Prostate gland (tissue), 2 donors: ENCODE measurements at regions not wholly inside any gene's neighbourhood (a gene's known extent, or its start where the extent isn't known, plus 50 kb on each side); places are given as distances from the start of the nearest gene placed in this dataset.

Source experiments
- DNase-seq: peaks from one replicate; pipeline ENCODE4 v3.0.0-alpha.2; 2019; ENCODE audit warnings: low spot score
- H3K27ac ChIP-seq, 2 donors: fragments of 200-600 bp; sonication (generic); 2 replicates each; pipeline ENCODE4 v1.5.1; 2017 to 2019
- H3K27me3 ChIP-seq: fragments of 200-600 bp; sonication (generic); replicated peaks from 2 replicates; pipeline ENCODE4 v1.5.1; 2019; ENCODE audit not compliant: insufficient read depth
- H3K36me3 ChIP-seq, 2 donors: fragments of 200-600 bp; sonication (generic); 1 replicate in 1 of 2; 2 replicates in 1 of 2; pipeline versions ENCODE4 v1.5.1 to v1.8.1; 2017 to 2019
- H3K4me1 ChIP-seq: fragments of 200-600 bp; sonication (generic); replicated peaks from 2 replicates; pipeline ENCODE4 v1.5.1; 2019
- H3K4me3 ChIP-seq, 2 donors: fragments of 200-600 bp; sonication (generic); 2 replicates each; pipeline ENCODE4 v1.5.1; 2017 to 2019
- H3K9me3 ChIP-seq: fragments of 200-600 bp; sonication (generic); 2 replicates; pipeline ENCODE4 v1.5.1; 2017
- CTCF ChIP-seq, 4 experiments: fragments of 200-600 bp in 2 of 4; fragments of 450-650 bp in 2 of 4; sonication (generic) in 2 of 4; IDR thresholded peaks; 1 replicate in 3 of 4; 2 replicates in 1 of 4; pipeline ENCODE4 v1.5.1; 2016 to 2019; ENCODE audit warnings: antibody characterized with exemption in 4 of 4, mild to moderate bottlenecking in 2 of 4, moderate library complexity in 2 of 4
- POLR2A ChIP-seq: fragments of 450-650 bp; IDR thresholded peaks from one replicate; pipeline ENCODE4 v1.6.1; 2016; ENCODE audit warnings: antibody characterized with exemption, mild to moderate bottlenecking
- POLR2AphosphoS5 ChIP-seq: sonication (generic); formaldehyde crosslinking; IDR thresholded peaks from one replicate; pipeline ENCODE4 v1.6.1; 2017; ENCODE audit warnings: antibody characterized with exemption
- WGBS: methylation state at CpG from one replicate; pipeline ENCODE4 v1.1.5; 2018; 5-methylcytosine and 5-hydroxymethylcytosine counted together
- intact Hi-C: fragments of 100-400 bp; cut with DNase I; formaldehyde crosslinking; loops from one replicate; pipeline ENCODE4 v1.14.2; 2022

- Histone ChIP-seq H3K4me1 (no peaks in the 10 kb centered on the region), H3K27ac (no peak overlapping the region), H3K27me3 (no peaks in the 10 kb centered on the region), H3K9me3 (no peaks in the 10 kb centered on the region), H3K36me3 (no peaks in the 10 kb centered on the region), H3K4me3 (no peak overlapping the region)
- DNase-seq = no peak
- intact Hi-C loops = loop anchor here (10.0 kb wide), 1 partner anchor 90 kb away; no protein-coding TSS in a partner anchor
- 74% methylated on average over 7 of the region's 7 CpGs for WGBS
- TF ChIP-seq CTCF (IDR thresholded peaks at IDR 0.05) (no peak), POLR2AphosphoS5 (no peak), POLR2A (no peak)
Measured at GRCh38 chr10:94104316-94105000, 110.7 kb downstream of the PLCE1 start.

GRCh38 chr10:94105226-94105625 lies 111.5 kb downstream of the PLCE1 start:
- Histone ChIP-seq H3K36me3 (no peaks in the 10 kb centered on the region), H3K9me3 (no peaks in the 10 kb centered on the region), H3K4me1 (no peaks in the 10 kb centered on the region), H3K27ac (no peak overlapping the region), H3K4me3 (no peak overlapping the region), H3K27me3 (no peaks in the 10 kb centered on the region)
- WGBS = 71% methylated on average over 3 of the region's 3 CpGs
- DNase-seq = no peak
- intact Hi-C loops = loop anchor here (10.0 kb wide), 1 partner anchor 90 kb away; no protein-coding TSS in a partner anchor
- TF ChIP-seq CTCF (IDR thresholded peaks at IDR 0.05) (no peak), POLR2A (no peak)

DNA sequence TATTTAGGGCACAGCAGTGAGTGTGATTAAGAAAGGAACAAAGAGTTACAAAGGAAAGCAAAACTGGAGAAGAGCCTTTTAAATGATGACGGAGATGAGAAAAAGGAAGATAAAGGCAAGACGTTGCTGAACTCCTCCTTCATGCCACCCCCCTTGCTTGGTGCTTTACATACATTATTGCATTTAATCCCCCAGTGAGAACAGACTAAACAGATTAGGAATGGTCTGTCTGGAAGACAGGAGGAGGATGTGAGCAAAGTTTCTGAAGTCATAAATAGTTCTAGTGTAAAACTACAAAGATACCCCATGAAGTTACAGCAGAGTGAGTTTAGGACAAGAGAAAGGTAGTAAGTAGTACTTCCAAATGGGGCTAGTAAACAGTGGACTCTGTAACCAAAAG lies 113.5 kb downstream of the PLCE1 start:
- H3K36me3 ChIP-seq = no peaks in the 10 kb centered on the region
- H3K9me3 ChIP-seq = no peaks in the 10 kb centered on the region
- no peaks in the 10 kb centered on the region for H3K27me3 ChIP-seq
- no peaks in the 10 kb centered on the region for H3K4me1 ChIP-seq
- no peak overlapping the region for H3K27ac ChIP-seq
- intact Hi-C loops = loop anchor here (10.0 kb wide), 1 partner anchor 88 kb away; no protein-coding TSS in a partner anchor
- no peak for DNase-seq
- no peak overlapping the region for H3K4me3 ChIP-seq
- WGBS = 26% methylated on average over 2 of the region's 2 CpGs
- TF ChIP-seq POLR2AphosphoS5 = no peak
- TF ChIP-seq CTCF (IDR thresholded peaks at IDR 0.05) = no peak
- TF ChIP-seq POLR2A = no peak

DNA sequence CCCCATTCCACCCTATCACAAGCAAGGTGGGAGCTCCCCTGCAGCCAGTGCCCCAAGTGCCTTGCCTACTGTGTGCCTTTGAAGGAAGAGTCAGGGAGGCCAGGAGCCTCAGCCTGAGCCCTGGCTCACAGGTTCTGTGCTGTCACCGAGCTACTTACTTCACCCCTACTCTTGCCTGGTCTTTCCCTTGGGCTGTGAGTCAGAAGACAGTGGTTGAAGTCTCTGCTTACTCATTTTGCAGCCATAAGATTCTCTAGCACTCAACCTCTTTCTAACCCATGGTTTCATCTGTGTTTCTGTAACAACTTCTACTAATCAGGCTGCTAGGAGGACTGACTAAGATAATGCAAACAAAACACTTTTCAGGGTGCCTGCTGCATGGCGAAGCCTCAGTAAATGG lies 114.5 kb downstream of the PLCE1 start:
- Histone ChIP-seq H3K36me3 (no peaks in the 10 kb centered on the region), H3K9me3 (no peaks in the 10 kb centered on the region), H3K27me3 (no peaks in the 10 kb centered on the region), H3K4me1 (no peaks in the 10 kb centered on the region), H3K4me3 (no peak overlapping the region), H3K27ac (no peak overlapping the region)
- no peak for DNase-seq
- intact Hi-C loops = loop anchor here (10.0 kb wide), 1 partner anchor 87 kb away; no protein-coding TSS in a partner anchor
- TF ChIP-seq CTCF (IDR thresholded peaks at IDR 0.05) = no peak
- TF ChIP-seq POLR2AphosphoS5 = no peak
- no peak for TF ChIP-seq POLR2A
- 75% methylated on average over 2 of the region's 2 CpGs for WGBS

- no peak overlapping the region for H3K27ac ChIP-seq
- H3K4me3 ChIP-seq = no peak overlapping the region
- H3K27me3 ChIP-seq = no peaks in the 10 kb centered on the region
- H3K4me1 ChIP-seq = no peaks in the 10 kb centered on the region
- no peak for DNase-seq
- intact Hi-C loops = no loop called here
- TF ChIP-seq POLR2A (no peak), POLR2AphosphoS5 (no peak), CTCF (IDR thresholded peaks at IDR 0.05) (no peak)
- H3K36me3 ChIP-seq = no peaks in the 10 kb centered on the region
- no peaks in the 10 kb centered on the region for H3K9me3 ChIP-seq
- 42% methylated on average over 2 of the region's 2 CpGs for WGBS
Measured at GRCh38 chr10:94111367-94111766, 117.6 kb downstream of the PLCE1 start.
